Mesenchymal stem cell (in vitro differentiated cells and primary cell): ENCODE measurements at regions not wholly inside any gene's neighbourhood (a gene's known extent, or its start where the extent isn't known, plus 50 kb on each side); places are given as distances from the start of the nearest gene placed in this dataset.

Experiments
- DNase-seq: peaks from one replicate; pipeline ENCODE4 v3.0.0-alpha.2; 2013
- H2AFZ ChIP-seq: one replicate; pipeline ENCODE4 v1.6.1; 2013; ENCODE audit warnings: low read depth, mild to moderate bottlenecking, control low read depth, inconsistent platforms, low read length, moderate library complexity
- H2AK5ac ChIP-seq: 2 replicates; pipeline ENCODE4 v1.6.1; 2013; ENCODE audit warnings: low read length, moderate library complexity, mild to moderate bottlenecking, inconsistent platforms; ENCODE audit not compliant: severe bottlenecking
- H2BK120ac ChIP-seq: one replicate; pipeline ENCODE4 v1.6.1; 2013; ENCODE audit warnings: low read depth, mild to moderate bottlenecking, inconsistent platforms, low read length, moderate library complexity
- H2BK12ac ChIP-seq, 2 experiments: one replicate each; pipeline ENCODE4 v1.6.1; 2013; ENCODE audit warnings: inconsistent platforms in 2 of 2, low read length in 2 of 2, mild to moderate bottlenecking in 2 of 2, moderate library complexity in 2 of 2, control low read depth in 1 of 2
- H2BK15ac ChIP-seq: one replicate; pipeline ENCODE4 v1.6.1; 2013; ENCODE audit warnings: mild to moderate bottlenecking, low read depth, inconsistent platforms; ENCODE audit not compliant: poor library complexity, severe bottlenecking
- H2BK5ac ChIP-seq: 2 replicates; pipeline ENCODE4 v1.6.1; 2013; ENCODE audit warnings: low read depth, mild to moderate bottlenecking, low read length, control low read depth, inconsistent platforms; ENCODE audit not compliant: poor library complexity, severe bottlenecking
- H3K14ac ChIP-seq, 2 experiments: one replicate each; pipeline ENCODE4 v1.6.1; 2013; ENCODE audit warnings: inconsistent platforms in 2 of 2, low read length in 2 of 2, control low read depth in 1 of 2, mild to moderate bottlenecking in 1 of 2, moderate library complexity in 1 of 2
- H3K18ac ChIP-seq, 2 experiments: one replicate each; pipeline ENCODE4 v1.6.1; 2013; ENCODE audit warnings: inconsistent platforms in 2 of 2, low read length in 2 of 2, control low read depth in 1 of 2, low read depth in 1 of 2, mild to moderate bottlenecking in 1 of 2
- H3K23ac ChIP-seq, 2 experiments: one replicate each; pipeline ENCODE4 v1.6.1; 2013; ENCODE audit warnings: inconsistent platforms in 2 of 2, low read length in 2 of 2, mild to moderate bottlenecking in 2 of 2, moderate library complexity in 2 of 2, control low read depth in 1 of 2
- H3K27ac ChIP-seq: 2 replicates; pipeline ENCODE4 v1.5.1; 2013; ENCODE audit warnings: mild to moderate bottlenecking, moderate library complexity, low read length, control low read depth, inconsistent platforms; ENCODE audit not compliant: poor library complexity, severe bottlenecking
- H3K27me3 ChIP-seq, 2 experiments: 2 replicates each; pipeline versions ENCODE4 v1.6.1 to v1.7.0; 2013; ENCODE audit warnings: low read length in 2 of 2, mild to moderate bottlenecking in 2 of 2, moderate library complexity in 2 of 2, control low read depth in 1 of 2, inconsistent platforms in 1 of 2; ENCODE audit not compliant: control insufficient read depth in 1 of 2, insufficient read depth in 1 of 2
- H3K36me3 ChIP-seq, 2 experiments: 2 replicates each; pipeline versions ENCODE4 v1.6.1 to v1.7.0; 2013; ENCODE audit warnings: low read length in 2 of 2, control low read depth in 1 of 2, inconsistent platforms in 1 of 2, low read depth in 1 of 2, mild to moderate bottlenecking in 1 of 2; ENCODE audit not compliant: insufficient read depth in 2 of 2, control insufficient read depth in 1 of 2
- H3K4ac ChIP-seq, 2 experiments: one replicate each; pipeline ENCODE4 v1.6.1; 2013; ENCODE audit warnings: inconsistent platforms in 2 of 2, low read length in 2 of 2, mild to moderate bottlenecking in 2 of 2, moderate library complexity in 2 of 2, control low read depth in 1 of 2, low read depth in 1 of 2
- H3K4me1 ChIP-seq: 2 replicates; pipeline ENCODE4 v1.6.1; 2013; ENCODE audit warnings: low read depth, low read length, control low read depth; ENCODE audit not compliant: control insufficient read depth, insufficient read depth
- H3K4me2 ChIP-seq: 2 replicates; pipeline ENCODE4 v1.6.1; 2013; ENCODE audit warnings: low read length, mild to moderate bottlenecking, inconsistent platforms; ENCODE audit not compliant: poor library complexity, severe bottlenecking
- H3K4me3 ChIP-seq, 2 experiments: 2 replicates each; pipeline versions ENCODE4 v1.5.1 to v1.7.0; 2013; ENCODE audit warnings: low read length in 2 of 2, mild to moderate bottlenecking in 2 of 2, control low read depth in 1 of 2, low read depth in 1 of 2; ENCODE audit not compliant: insufficient read depth in 1 of 2
- H3K79me1 ChIP-seq: replicated peaks from 2 replicates; pipeline ENCODE4 v1.6.1; 2013; ENCODE audit warnings: mild to moderate bottlenecking, control low read depth, low read length, inconsistent platforms; ENCODE audit not compliant: poor library complexity, severe bottlenecking
- H3K9ac ChIP-seq: 2 replicates; pipeline ENCODE4 v1.7.0; 2013; ENCODE audit warnings: mild to moderate bottlenecking, low read length, moderate library complexity
- H3K9me3 ChIP-seq: 2 replicates; pipeline ENCODE4 v1.7.0; 2013; ENCODE audit warnings: mild to moderate bottlenecking, low read length; ENCODE audit not compliant: control insufficient read depth
- H4K8ac ChIP-seq: one replicate; pipeline ENCODE4 v1.6.1; 2013; ENCODE audit warnings: inconsistent platforms, mild to moderate bottlenecking, low read length, moderate library complexity
- H4K91ac ChIP-seq: one replicate; pipeline ENCODE4 v1.6.1; 2013; ENCODE audit warnings: mild to moderate bottlenecking, low read length, inconsistent platforms
- WGBS: methylation state at CpG from one replicate; pipeline ENCODE4 v1.1.7; 2013; ENCODE audit warnings: mixed read lengths; 5-methylcytosine and 5-hydroxymethylcytosine counted together

DNA sequence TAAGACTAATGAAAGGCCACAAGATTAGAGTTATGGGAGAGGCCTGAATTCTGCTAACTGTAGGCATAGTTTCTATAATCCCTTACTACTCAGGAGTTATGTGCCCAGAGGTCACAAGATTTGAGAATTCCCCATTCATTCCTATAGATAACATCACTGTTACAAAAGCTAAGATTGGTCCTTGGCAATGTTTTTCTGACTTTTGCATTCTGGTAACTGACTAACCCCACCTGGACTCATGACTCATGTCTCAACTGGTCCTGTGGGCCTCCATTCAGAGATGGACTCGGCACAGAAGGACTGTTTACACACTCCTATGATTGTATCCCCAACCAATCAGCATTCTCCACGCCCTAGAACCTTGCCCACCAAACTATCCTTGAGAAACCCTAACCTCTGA lies 249.0 kb upstream of the ZP4 start:
- 31% methylated on average over 2 of the region's 2 CpGs for WGBS
- Histone ChIP-seq H2BK120ac (no peak overlapping the region), H3K4ac (no peak overlapping the region), H4K91ac (no peak overlapping the region), H3K18ac (no peak overlapping the region), H3K4me2 (no peak overlapping the region), H3K9ac (no peak overlapping the region), H3K4me3 (no peak overlapping the region), H3K4me1 (no peaks in the 10 kb centered on the region), H3K14ac (no peak overlapping the region), H3K79me1 (no peaks in the 10 kb centered on the region), H3K27me3 (no peaks in the 10 kb centered on the region), H2AK5ac (no peak overlapping the region), H2AFZ (no peak overlapping the region), H3K36me3 (no peaks in the 10 kb centered on the region), H2BK12ac (no peak overlapping the region), H2BK15ac (no peak overlapping the region), H3K9me3 (peaks cover 5% of the 10 kb centered on the region), H4K8ac (no peak overlapping the region), H3K23ac (no peak overlapping the region), H3K27ac (no peak overlapping the region), H2BK5ac (no peak overlapping the region)
- DNase-seq: no peak

DNA sequence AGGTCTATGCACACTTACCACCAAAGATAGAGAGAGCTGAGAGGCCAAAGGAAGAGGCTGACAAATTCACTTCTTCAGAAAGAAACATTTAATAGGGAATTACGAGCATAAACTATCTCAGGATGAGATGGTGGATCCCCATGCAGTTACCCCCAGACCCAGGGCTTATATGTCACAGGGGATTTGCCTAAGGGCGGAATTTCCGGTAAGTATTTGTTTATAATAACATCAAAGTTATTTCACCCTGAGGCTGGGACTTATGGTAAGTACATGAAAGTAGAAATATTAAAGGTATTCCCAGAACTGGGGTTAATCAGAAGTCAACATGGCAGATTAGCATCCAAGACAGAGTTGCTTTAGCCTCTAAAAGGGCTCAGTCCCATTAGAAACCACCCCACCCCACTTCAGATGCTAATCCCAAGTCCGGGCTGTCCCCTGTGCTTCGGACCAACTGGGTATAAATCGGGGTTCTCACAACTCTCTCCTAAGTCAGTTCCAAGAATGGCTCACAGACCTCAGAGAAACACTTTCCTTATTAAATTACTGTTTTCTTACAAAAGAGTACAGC lies 247.4 kb upstream of the ZP4 start:
- Histone ChIP-seq H3K4me3 (no peak overlapping the region), H3K14ac (no peak overlapping the region), H2AFZ (no peak overlapping the region), H3K27ac (no peak overlapping the region), H2BK120ac (no peak overlapping the region), H3K79me1 (no peaks in the 10 kb centered on the region), H3K9me3 (peaks cover 7% of the 10 kb centered on the region), H2BK12ac (no peak overlapping the region), H3K4me1 (no peaks in the 10 kb centered on the region), H3K27me3 (no peaks in the 10 kb centered on the region), H4K91ac (no peak overlapping the region), H3K4me2 (no peak overlapping the region), H2AK5ac (no peak overlapping the region), H3K18ac (no peak overlapping the region), H2BK15ac (no peak overlapping the region), H4K8ac (no peak overlapping the region), H3K9ac (no peak overlapping the region), H3K4ac (no peak overlapping the region), H2BK5ac (no peak overlapping the region), H3K36me3 (no peaks in the 10 kb centered on the region), H3K23ac (no peak overlapping the region)
- WGBS: 89% methylated on average over 4 of the region's 6 CpGs
- no peak for DNase-seq

DNA sequence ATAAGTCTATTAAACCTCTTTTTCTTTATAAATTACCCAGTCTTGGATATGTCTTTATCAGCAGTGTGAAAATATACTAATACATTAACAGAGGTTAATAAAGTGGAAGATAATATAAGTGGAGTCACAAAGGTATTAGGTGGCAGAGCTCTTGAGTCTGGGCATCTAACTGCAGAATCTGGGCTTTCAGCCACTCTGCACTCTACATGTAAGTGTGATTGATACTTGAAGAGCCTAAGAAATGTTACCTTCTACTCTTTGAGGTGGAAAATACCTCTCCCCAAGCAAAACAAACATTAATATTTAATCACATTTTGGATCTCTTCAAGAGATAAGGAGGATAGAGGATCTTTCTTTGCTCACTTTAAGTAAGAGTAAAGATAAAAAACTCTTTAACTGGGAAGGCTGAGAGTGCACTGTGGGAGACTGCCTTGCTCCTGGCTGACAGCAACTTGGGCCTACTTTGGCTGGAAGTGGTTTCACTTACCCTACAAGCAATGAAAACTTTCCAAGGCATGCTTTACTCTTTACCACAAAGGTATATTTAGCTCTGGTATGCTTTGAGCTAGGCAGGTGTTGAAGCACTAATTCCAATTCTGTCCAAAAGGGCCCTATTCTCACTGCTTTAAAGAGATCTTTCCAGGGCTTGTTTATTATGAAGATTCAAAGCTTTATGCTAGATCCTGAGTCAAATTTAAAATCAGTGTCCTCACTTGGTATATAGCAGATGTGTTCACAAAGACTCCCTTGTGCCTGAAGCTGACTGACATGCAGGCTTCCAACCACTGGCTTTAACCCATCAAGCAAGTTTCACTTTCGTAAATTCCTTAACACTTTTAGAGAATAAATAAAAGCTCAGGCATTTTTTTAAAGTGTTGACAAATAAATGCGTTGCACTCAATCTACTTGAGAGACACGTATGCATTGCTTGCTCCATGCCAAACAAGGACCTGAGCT lies 245.3 kb upstream of the ZP4 start:
- Histone ChIP-seq H2BK12ac (no peak overlapping the region), H2AFZ (no peak overlapping the region), H3K4me1 (no peaks in the 10 kb centered on the region), H2BK15ac (no peak overlapping the region), H2AK5ac (no peak overlapping the region), H3K79me1 (no peaks in the 10 kb centered on the region), H3K4me2 (no peak overlapping the region), H3K36me3 (no peaks in the 10 kb centered on the region), H2BK120ac (no peak overlapping the region), H3K9me3 (peaks cover 9% of the 10 kb centered on the region), H3K23ac (no peak overlapping the region), H3K18ac (no peak overlapping the region), H3K9ac (no peak overlapping the region), H4K91ac (no peak overlapping the region), H4K8ac (no peak overlapping the region), H3K4ac (no peak overlapping the region), H3K4me3 (no peak overlapping the region), H3K14ac (no peak overlapping the region), H3K27me3 (no peaks in the 10 kb centered on the region), H2BK5ac (no peak overlapping the region), H3K27ac (no peak overlapping the region)
- 89% methylated on average over 2 of the region's 3 CpGs for WGBS
- DNase-seq: no peak

DNA sequence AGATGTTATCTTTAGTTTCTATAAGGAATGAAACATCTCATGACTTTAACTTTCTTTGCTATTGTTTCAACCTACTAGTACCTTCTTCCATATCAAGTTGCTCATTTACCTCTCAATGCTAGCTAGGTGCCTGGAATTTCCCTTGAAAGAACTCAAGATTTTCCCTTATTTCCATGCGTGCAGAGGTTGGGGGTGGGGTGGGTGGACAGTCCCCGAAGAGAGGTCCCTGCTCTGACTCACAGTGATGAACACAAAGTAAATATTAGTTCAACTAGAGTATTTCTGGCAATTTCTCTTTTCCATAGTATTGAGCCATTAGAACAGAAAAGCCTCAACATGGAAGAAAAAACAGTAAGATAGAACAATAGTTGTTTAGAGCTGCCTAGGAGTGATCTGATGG lies 239.0 kb upstream of the ZP4 start:
- Histone ChIP-seq H3K27me3 (no peaks in the 10 kb centered on the region), H3K36me3 (no peaks in the 10 kb centered on the region), H3K4me2 (no peak overlapping the region)

More for the DNA sequence above, 239.0 kb upstream of the ZP4 start:
- no peak overlapping the region for H2BK15ac ChIP-seq
- no peak overlapping the region for H2AFZ ChIP-seq
- H2BK12ac ChIP-seq: no peak overlapping the region
- no peak overlapping the region for H3K27ac ChIP-seq
- no peak overlapping the region for H3K18ac ChIP-seq
- H2BK5ac ChIP-seq: no peak overlapping the region
- H3K9ac ChIP-seq: no peak overlapping the region
- no peak overlapping the region for H3K4me3 ChIP-seq
- H3K14ac ChIP-seq: no peak overlapping the region
- H2BK120ac ChIP-seq: no peak overlapping the region
- H3K9me3 ChIP-seq: peaks cover 3% of the 10 kb centered on the region
- no peak overlapping the region for H3K23ac ChIP-seq
- peaks cover 3% of the 10 kb centered on the region for H3K4me1 ChIP-seq
- H3K79me1 ChIP-seq: no peaks in the 10 kb centered on the region
- DNase-seq: no peak
- H3K4ac ChIP-seq: no peak overlapping the region
- no peak overlapping the region for H4K91ac ChIP-seq
- no peak overlapping the region for H4K8ac ChIP-seq
- no CpG with 5 or more reads among the region's 2 CpGs for WGBS
- no peak overlapping the region for H2AK5ac ChIP-seq
